ENCODE measurements at regions not wholly inside any gene's neighbourhood (a gene's known extent, or its start where the extent isn't known, plus 50 kb on each side); places are given as distances from the start of the nearest gene placed in this dataset.

DNA sequence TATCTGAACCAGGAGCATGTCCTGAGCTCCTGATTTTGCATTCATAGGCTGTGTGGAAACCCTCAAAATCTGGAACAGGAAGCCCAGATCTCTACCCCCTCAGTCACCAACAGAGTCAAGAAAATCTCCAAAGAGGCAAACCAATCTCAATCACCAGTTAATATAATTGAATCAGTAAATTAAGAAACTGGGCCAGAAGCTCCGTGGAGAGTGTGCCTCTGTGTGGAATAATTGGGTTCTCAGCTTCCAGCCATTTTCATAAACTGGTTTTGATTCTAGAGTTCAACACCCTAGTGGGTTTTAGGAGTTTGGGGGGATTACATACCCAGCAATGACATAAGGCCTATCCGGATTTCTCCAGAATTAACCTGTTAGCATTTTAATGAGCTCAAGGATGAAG lies 362.9 kb downstream of the IRX2 start:
- TF ChIP-seq ZFX (IDR thresholded peaks at IDR 0.05; ENCODE audit: borderline replicate concordance) = no peak
- TF ChIP-seq, protein P1, sequence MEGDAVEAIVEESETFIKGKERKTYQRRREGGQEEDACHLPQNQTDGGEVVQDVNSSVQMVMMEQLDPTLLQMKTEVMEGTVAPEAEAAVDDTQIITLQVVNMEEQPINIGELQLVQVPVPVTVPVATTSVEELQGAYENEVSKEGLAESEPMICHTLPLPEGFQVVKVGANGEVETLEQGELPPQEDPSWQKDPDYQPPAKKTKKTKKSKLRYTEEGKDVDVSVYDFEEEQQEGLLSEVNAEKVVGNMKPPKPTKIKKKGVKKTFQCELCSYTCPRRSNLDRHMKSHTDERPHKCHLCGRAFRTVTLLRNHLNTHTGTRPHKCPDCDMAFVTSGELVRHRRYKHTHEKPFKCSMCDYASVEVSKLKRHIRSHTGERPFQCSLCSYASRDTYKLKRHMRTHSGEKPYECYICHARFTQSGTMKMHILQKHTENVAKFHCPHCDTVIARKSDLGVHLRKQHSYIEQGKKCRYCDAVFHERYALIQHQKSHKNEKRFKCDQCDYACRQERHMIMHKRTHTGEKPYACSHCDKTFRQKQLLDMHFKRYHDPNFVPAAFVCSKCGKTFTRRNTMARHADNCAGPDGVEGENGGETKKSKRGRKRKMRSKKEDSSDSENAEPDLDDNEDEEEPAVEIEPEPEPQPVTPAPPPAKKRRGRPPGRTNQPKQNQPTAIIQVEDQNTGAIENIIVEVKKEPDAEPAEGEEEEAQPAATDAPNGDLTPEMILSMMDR (IDR thresholded peaks at IDR 0.05) = no peak
